ENCODE measurements at regions not wholly inside any gene's neighbourhood (a gene's known extent, or its start where the extent isn't known, plus 50 kb on each side); places are given as distances from the start of the nearest gene placed in this dataset.
"Not testable (repeated sequence)": the region's sequence is repeated elsewhere in the genome, so short reads cannot be mapped to it uniquely, and the experiment has no call there.

DNA sequence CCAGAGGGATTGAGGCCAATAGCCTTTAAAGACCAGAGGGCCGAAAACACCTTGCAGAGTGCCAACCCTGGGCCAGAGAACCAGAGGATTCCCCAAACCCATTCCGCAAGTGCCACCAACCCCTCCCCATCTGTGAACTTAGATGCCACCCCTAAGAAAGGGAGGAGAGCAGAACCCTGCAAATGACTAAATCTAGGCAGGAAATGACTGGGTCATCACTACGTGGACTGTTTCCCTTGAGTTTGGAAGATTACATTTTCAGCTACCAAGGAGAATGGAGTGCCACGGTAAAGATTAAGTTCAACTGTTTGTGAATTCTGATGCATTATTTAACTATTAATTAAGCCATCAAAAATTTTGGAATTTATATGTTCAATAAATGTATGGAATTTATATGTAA is 142.8 kb downstream of the ENC1 start:
- DNase-seq, result no peak

DNA sequence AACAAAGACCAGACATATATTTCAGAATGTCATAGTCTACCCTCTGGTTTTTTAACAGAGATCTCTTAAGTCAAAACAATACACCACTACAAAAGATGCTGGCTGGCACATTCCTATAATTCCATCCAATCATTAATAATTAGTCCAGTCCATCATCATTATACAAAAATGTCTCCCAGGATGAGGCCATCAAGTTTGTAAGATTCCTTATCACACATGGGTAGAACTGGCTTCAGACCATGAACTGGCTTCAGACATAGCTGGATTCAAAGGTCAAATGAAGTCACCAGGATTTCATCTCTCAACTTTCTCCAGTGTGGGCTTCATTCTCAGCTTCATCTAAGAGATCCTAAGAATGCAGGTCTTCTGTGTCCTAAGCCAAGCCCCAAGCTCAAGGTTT is 147.1 kb downstream of the ENC1 start:
- no peak for DNase-seq

DNA sequence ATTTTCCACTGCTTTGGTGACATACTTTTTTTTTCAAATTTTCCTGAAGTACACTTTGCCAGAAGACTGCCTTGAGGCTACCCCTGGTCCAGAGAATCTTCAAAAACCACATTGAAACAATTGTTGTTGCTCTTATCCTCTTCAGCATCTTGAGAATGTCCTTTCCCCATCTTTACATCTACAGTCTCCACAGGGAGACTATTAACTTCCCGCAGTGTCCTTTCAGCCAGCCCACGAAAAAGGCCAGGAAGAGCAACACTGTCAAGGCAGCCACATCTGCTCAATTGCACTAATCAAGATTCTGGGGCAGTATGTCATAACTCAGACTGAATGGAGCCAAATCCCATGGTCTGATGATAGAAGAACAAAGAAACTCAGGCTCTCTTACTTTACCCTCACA is 148.3 kb downstream of the ENC1 start:
- no peak for DNase-seq

DNA sequence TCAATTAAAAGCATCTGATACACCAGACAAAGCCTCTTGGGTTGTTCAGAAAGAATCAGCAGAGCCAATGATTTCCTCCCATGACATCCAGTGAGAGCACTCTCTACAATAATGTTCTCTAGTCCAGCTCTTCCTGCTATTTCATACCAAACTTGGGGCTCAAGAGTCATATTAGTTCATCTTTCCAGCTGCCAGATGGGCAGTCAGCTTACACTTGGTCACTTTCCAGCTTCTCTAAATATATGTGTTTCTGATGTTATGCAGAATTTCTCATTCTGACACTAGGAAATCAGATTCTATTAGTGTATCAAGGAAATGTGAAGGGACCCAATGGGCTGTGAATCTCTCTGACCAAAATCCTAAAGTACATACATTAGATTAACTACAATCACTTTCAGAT is 148.9 kb downstream of the ENC1 start:
- no peak for DNase-seq

DNA sequence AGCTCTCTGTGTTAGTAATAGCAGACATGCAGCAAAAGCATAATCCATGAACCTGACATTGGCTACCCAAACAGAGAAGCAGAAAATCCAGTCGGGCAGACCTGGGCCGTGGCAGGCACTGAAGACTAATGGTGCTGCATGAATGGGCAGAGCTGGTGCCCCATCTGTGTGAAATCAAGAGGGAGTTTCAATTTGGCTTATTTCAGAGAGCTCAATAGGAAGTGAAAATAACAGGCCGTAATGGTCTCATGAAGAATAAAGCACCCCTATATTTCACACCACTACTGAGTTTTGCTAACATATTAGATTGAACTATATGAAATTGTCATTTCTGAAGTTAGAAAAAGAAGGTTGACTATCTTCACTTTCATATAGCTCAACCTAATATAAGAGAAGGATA is 149.7 kb downstream of the ENC1 start:
- peak; percentile 43 for DNase-seq

DNA sequence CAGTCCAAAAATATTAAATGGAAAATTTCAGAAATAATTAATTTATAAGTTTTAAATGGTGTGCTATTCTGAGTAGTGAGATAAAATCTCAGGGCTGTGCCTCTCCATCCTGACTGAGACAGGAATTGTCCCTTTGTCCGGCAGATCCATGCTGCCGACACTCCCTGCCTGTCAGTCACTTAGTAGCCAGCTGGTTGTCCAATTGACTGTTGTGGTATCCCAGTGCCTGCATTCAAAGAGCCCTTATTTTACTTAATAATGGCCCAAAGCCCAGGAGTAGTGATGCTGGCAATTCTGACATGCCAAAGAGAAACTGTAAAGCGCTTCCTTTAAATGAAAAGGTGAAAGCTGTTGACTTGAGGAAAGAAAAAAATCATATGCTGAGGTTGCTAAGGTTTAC is 157.5 kb downstream of the ENC1 start:
- DNase-seq, result no peak

DNA sequence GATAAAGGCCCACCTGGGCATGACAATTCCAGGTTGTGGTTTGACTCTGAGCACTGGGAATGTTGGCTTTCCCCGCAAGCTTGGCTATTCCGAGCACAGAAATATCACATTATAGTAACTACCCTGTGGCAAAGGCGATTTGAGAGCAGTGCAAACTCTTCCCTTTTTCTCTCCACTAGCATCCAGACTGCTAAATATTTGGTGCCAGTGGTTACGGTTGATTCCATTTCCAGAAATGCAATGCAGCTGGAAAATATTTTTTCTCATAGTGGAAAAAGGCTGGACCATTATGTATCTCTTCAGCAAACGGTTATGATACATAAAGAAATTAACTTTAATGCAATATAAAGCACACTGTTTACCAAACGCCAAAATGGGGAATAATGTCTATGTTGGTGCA is 158.0 kb downstream of the ENC1 start:
- no peak for DNase-seq

DNA sequence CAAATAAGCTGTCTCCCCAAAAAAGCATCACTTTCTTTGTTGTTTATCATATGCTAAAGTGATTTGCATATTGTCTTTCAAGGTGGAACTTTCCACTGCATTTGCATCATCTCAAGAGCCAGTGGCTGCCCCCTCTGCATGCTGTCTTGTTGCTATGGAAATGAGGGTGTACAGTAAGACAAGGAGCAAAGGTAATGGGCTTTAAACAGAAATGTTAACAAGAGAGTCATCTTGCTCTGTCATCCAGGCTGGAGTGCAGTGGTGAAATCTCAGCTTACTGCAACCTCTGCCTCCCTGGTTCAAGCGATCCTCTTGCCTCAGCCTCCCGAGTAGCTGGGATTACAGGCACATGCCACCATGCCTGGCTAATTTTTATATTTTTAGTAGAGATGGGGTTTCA is 159.2 kb downstream of the ENC1 start:
- not testable (repeated sequence) for DNase-seq

DNA sequence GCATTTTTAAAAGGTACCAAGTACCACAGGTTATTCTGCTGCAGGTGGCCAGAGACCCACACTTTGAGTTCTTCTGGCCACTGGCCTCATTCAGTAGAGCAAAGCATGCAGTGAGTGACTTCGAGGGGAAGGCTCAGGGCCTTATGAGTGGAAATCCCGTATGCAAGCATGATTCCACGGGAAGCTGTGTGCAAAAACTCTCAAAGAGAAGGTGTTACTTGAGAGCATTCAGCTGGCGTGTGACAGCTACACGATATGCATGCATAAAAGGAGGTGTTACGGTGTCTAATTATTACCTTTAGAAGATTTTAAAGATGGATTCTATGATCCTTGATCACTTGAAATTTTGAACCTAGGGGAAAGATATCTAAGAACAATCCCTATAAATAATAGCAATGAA is 160.3 kb downstream of the ENC1 start:
- DNase-seq, result no peak

DNA sequence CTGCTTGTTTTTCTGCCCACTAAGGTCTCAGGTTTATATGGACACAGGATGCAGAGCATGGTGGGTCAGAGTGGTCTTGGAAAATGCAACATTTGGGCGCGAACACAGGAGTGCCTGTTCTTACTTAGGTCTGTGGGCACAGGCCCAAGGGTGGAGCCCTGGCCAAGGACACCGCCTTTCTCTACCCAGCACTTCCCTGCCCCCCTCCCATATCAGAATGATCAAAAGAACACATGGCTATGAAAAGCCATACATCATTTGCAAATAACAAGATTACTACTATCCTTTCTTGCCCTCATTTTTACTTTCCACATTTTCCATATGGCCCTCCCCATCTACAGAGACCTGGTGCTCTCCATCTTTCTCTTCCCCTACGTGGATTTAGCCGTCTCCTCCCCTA is 162.2 kb downstream of the ENC1 start:
- DNase-seq, result no peak

DNA sequence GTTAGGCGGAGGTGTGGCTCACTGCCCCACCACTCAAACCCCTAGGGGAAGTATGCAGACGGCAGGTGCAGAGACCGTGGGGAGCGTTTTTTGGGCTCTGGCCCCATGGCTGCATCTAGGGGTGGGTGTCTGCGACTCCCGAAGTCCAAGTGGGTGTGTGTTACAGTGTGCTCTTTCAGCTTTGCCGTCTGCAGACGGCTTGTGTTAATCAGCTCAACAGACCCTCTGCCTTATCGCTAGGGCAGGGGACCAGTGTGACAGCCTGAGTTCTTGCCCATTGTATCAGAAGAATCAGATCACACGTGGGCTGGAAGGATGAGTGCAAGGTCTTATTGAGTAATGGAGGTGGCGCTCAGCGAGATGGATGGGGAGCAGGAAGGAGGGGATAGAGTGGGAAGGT is 162.8 kb downstream of the ENC1 start:
- DNase-seq, result no peak

DNA sequence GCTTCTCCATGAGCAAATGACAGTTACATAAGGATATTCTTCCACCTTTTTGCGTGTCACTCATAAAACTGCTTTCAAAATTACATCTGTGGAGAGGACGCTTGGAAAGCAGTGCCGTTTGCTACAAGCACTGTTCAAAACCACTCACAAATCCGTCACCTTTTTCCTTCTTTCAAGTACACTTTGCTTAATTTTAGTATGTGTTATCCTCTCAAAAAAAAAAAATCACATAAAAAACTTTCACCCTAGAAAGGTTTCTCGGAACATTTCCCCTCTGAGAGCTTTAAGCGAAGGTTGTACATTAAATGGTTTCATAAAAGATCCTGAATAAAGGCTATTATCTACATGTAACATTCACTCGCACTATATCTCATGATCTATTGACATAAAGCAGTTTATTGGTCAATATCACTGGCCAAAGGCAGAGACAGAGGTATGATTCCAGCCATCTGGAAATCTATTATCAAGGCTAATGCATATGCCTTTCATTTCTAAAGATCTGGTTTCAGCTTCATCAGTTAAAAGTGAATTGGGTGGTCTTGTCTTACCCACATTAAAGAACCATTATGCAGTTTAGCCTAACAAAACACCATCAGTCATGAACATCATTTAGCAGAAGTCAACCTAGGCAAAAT is 163.6 kb downstream of the ENC1 start:
- DNase-seq, result no peak

DNA sequence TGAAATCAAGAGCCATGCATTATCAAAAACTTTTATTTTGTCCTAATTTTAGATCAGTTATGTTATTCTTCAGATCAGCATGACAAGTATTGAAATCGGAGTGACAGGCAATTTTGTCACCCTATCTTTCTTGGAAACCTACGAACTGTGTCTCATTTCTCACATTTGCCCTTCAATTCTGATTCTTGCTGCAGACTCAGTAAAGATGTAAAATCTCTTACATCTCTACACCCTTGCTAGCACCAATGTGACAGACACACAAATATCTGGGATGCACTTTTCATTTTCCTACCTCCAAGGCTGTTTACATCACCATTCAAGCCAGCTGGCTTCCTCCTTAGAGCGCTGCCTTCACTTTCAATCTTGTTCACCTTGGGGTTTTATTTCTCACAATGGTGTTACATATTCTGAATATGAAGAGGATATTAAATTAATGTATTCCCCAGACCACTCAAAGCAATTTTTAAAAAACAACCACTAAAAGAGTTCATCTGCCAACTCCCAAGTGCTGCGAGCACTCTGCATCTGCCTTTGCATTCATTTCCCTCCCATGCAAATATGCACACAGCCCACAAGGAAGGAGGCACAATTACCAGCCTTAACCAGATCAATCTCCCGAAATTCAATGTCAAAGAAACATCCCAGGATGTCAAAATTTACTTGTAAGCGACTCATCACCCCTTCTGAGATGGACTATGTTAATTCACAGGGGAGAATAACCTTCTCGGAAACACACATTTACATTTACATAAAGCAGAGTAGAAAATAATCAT is 164.3 kb downstream of the ENC1 start:
- no peak for DNase-seq

DNA sequence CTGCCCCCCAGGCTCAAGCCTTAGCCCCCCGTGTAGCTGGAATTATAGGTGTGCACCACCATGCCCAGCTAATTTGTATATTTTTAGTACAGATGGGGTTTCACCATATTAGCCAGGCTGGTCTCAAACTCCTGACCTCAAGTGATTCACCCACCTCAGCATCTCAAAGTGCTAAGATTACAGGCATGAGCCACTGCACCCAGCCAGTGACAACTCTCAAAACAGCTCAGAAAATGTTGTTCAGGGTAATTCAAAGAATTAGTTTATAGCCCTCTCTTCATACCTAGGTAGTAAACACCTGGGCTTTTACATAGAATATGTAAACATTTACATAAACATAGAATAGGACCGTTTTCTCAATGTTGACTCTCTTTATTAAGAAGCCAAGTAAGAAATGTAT is 168.7 kb downstream of the ENC1 start:
- DNase-seq, result no peak

DNA sequence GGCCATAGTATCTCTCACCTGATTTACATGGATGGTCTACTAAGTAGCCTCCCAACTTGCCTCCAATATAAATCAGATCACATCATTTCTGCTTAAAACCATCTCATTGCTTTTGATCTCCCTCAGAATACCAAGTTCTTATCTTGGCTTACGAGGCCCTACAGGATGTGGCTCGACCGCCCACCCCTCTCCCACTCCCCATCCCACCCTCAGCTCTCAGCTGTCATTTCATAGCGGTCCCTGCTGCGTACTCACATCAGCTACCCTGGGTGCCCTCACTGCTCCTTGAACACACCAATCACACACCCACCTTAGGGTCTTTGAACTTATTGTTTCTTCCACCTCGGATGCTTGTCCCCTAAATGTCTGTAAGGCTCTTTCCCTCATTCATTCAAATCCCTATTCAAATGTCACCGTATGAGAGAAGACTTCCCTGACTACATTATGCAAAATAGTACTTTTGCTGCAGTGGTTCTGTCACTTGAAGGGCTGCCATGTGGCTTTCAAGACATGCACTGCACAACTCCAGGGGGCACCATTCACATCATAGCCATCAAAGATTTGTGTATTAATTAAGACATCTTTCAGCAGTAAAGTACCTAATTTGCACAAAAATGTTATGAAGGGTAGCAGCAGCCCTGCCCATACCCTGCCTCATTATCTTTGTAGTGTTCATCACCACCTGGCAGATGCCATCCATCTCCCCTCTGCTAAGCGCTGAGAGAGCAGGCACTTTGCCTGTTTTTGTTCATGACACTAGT is 171.1 kb downstream of the ENC1 start:
- no peak for DNase-seq

DNA sequence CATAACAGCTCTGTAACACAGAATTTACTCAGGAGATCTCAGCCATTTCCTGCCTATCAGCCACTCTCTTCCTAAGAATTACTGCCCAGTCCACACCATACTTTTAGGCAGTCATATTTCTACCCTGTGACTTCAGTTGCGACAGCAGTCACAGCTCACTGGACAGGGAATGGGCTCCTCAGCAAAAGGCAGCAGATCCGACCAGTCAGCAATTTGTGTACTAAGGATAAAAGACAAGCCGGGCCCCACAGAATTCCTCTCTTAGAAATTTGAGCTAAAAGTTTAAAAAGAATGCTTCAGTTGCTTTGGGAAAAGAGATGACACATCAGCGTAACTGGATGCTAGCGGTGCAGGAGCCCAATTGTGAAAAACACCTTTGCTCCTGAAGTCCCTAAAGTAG is 172.1 kb downstream of the ENC1 start:
- DNase-seq, result no peak

DNA sequence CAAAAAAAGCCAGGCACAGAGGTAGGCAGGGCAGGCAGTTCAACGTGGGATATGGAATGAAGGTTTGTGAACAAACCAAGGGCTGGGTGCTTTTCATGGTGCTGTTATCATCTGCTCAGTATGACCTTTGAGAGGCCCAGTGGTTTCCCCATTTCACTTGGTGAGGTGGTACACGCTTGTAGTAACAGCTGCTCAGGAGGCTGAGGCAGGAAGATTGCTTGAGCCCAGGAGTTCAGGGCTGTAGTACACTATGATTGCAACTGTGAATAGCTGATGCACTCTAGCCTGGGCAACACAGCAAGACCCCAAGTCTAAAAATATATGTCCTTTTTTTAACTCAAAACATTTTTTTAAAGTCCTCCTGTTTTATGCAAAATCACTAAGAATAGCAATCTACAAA is 174.8 kb downstream of the ENC1 start:
- DNase-seq, result peak; percentile 41

DNA sequence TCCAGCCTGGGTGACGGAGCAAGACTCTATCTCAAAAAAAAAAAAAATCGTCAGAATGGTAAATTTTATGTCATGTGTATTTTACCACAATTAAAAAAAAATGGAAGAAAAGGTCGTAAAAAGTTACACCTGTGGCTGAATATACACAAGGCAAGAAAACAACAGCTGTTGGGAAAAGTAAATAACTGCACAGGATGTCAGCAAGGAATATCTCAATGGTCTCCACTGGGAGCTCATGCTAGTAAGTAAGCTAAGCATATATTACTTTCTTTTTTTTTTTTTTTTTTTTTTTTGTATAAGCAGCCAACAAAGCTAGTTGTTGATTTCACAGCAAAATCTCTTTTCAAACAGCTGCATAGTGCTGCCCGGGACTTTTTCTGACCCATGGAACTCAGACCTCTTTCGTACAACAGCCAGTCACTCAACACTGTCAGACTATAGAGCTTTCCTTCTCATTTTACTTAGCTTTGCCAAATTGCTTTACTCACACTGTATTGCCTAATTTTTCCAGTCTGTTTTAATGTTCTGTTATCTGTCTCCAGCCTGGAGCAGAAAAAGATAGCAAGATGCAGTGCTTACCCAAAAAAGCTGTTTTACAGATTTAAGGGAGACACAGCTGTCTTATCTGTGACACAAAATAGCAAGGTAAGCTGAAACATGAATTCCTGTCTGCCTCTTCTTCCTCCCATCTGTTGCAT is 175.9 kb downstream of the ENC1 start:
- peak; percentile 48 for DNase-seq

DNA sequence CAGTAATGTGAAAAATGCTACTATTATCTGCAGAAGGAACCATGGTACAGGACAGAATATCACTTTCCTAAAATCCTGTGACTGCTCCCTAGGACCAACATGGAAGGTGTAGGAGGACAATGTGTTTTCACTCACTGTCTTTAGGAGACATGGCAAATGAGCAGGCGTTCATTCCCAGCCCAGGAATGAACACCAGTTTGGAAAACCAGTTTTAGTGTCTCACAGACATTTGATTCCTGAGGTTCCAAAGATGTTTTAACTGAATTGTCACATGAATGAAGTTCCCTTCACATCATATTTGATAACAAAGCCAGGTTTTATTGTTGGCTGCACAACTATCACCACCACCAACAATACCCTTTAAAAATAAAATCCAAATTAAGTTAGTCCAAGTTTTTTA is 178.2 kb downstream of the ENC1 start:
- DNase-seq, result no peak

DNA sequence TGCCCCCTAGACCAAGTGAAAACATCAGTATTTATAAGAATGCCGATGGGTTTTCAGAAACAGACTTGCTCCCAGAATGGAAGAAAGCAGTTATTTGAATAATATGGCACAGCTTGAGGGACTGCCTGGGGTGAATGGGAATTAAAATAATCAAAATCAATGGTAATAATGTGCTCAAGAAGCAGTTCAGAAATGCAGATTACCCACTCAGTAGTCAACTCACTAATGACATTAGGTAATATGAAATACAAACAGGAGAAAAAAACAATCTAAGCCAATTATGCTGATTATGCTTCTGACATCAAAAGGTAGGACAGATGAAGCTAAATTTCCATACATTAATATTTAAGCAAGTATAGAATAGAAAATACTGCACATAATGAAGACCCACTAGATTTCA is 179.3 kb downstream of the ENC1 start:
- no peak for DNase-seq

DNA sequence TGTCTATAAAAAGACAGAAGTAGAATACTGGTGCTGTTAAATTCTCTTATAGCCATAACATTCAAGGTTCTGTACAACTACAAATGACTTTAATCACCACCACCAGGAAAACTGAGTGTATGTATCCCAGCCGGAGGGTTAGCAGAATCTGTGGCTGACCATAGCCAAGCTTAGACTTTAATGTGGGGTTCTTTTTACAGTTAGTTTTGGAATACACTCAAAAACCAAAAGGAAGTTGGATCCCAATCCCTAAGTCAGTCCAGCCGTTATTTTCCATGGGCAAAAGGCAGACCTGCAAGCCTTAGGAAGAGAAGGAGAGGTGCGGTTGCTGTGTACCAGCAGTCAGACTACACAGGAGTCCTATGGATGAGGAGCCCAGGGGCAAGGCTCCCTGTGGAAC is 179.8 kb downstream of the ENC1 start:
- DNase-seq, result no peak

DNA sequence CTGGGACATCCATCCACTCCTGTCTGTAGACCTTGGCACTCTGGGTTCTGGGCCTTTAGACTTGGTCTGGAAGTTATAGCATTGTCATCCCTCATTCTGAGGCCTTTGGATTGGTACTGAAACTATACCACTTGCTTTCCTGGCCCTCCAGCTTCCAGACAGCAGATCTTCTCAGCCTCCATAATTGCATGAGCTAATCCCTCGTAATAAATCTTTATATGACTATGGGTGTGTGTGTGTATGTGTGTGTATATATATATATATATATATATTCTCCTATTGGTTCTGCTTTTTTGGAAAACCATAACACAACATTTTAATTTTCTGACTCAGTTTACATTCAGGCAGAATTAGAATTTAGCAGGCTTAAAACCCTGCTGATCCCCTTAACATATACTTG is 180.5 kb downstream of the ENC1 start:
- DNase-seq, result no peak

DNA sequence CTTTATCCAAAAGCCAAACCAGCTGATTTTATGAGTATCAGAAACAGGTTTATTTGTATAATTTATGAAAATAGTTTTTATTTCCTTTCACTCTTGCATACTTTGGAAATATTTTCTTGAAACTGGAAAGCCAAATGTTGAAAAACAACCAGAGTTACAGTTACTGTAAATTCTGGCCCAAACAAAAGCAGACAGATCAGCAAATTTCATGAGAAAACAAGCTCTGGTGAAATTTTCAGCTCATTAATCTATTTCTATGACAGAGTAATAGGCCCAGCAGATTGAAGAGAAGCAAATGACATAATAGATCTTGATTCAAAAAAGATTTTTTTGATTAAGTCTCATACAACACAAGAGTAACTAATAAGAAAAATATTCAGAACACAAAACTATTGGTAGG is 182.7 kb downstream of the ENC1 start:
- DNase-seq, result no peak
